ENCODE measurements at regions not wholly inside any gene's neighbourhood (a gene's known extent, or its start where the extent isn't known, plus 50 kb on each side); places are given as distances from the start of the nearest gene placed in this dataset.

DNA sequence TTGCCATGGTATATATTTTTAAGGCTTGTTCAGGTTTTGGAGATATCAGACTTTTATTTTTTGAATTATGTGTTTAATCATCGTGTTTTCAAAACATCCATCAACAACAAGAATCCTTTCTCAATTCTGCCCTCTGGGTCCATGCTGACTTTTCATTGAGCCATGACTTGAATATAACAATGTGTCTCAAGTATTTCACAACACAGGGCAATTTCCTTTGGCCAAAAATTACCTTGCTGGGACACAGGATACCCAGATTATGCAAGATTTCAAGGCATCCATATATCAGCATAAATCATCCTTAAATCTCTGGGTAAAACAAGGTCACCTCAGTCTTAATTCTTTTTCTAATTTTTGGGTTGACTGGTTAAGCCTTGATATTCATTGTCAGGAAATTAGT, 411.2 kb upstream of the USP24 start:
- TF ChIP-seq, protein P1, sequence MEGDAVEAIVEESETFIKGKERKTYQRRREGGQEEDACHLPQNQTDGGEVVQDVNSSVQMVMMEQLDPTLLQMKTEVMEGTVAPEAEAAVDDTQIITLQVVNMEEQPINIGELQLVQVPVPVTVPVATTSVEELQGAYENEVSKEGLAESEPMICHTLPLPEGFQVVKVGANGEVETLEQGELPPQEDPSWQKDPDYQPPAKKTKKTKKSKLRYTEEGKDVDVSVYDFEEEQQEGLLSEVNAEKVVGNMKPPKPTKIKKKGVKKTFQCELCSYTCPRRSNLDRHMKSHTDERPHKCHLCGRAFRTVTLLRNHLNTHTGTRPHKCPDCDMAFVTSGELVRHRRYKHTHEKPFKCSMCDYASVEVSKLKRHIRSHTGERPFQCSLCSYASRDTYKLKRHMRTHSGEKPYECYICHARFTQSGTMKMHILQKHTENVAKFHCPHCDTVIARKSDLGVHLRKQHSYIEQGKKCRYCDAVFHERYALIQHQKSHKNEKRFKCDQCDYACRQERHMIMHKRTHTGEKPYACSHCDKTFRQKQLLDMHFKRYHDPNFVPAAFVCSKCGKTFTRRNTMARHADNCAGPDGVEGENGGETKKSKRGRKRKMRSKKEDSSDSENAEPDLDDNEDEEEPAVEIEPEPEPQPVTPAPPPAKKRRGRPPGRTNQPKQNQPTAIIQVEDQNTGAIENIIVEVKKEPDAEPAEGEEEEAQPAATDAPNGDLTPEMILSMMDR (IDR thresholded peaks at IDR 0.05; ENCODE audit: insufficient read depth, low read length) = no peak
- TF ChIP-seq, protein P2, sequence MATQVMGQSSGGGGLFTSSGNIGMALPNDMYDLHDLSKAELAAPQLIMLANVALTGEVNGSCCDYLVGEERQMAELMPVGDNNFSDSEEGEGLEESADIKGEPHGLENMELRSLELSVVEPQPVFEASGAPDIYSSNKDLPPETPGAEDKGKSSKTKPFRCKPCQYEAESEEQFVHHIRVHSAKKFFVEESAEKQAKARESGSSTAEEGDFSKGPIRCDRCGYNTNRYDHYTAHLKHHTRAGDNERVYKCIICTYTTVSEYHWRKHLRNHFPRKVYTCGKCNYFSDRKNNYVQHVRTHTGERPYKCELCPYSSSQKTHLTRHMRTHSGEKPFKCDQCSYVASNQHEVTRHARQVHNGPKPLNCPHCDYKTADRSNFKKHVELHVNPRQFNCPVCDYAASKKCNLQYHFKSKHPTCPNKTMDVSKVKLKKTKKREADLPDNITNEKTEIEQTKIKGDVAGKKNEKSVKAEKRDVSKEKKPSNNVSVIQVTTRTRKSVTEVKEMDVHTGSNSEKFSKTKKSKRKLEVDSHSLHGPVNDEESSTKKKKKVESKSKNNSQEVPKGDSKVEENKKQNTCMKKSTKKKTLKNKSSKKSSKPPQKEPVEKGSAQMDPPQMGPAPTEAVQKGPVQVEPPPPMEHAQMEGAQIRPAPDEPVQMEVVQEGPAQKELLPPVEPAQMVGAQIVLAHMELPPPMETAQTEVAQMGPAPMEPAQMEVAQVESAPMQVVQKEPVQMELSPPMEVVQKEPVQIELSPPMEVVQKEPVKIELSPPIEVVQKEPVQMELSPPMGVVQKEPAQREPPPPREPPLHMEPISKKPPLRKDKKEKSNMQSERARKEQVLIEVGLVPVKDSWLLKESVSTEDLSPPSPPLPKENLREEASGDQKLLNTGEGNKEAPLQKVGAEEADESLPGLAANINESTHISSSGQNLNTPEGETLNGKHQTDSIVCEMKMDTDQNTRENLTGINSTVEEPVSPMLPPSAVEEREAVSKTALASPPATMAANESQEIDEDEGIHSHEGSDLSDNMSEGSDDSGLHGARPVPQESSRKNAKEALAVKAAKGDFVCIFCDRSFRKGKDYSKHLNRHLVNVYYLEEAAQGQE (IDR thresholded peaks at IDR 0.05; ENCODE audit: insufficient replicate concordance, low read depth) = no peak
